HG02610 (cell line): ENCODE measurements at regions not wholly inside any gene's neighbourhood (a gene's known extent, or its start where the extent isn't known, plus 50 kb on each side); places are given as distances from the start of the nearest gene placed in this dataset.

Source experiments
- ATAC-seq: cut with Tn5 transposase; IDR thresholded peaks from one replicate; pipeline ENCODE4 v1.9.1; 2021; ENCODE audit warnings: mild to moderate bottlenecking, moderate library complexity; ENCODE audit not compliant: unreplicated experiment

DNA sequence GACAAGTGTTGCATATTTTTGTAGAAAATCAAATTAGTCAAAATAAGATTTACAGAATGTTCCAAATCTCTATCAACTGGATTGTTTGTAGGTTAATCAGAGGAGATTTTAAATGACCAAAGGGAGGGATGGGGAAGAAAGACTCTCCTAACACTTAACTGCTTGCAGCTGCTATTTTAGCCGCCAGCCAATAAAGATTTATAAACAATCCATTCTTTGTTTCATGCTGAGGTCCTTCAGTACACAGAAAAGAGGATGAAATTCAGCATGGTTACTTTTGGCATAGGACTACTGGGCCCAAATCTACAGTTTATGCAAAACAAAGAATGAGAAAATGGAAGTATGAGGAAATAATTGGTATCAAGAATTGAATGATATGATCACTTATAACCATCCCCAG is 86.4 kb upstream of the FN1 start:
- no peak for ATAC-seq

DNA sequence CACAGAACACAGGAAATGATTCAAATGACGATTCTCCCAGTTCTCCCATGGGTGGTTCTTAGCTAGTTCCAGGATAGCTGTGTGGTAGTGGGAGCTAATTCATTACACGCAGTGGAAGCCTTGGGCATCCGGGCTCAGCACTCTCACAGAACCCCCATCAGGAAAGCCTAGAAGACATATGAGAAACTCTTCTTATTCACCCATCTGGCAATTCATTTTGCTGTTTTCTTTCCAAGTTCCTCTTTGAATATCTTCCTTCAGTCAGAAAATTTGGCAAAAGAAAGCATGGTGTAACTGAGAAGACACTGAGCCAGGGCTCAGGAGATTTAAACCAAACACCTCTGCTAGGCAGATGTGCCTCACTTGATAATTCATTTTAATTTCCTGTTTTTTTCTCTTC is 85.2 kb upstream of the FN1 start:
- no peak for ATAC-seq

DNA sequence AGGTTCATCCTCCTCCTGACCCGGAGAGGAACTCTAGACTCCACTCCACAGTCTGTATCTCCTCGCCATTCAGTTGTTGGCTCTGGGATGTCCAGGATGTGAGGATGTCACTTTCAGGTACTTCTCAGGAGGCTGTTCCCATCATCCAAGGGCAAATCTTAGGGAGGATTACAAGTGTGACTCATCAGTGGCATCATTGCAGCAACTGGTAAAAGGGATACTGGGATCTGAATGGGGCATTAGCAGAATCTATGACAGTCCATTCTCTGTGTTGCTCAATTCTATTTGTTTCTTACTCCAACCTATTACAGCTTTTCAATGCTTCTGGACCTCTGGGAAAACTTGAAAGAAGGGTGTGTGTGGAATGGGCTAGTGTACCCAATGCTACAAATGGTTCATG is 81.5 kb upstream of the FN1 start:
- no peak for ATAC-seq

DNA sequence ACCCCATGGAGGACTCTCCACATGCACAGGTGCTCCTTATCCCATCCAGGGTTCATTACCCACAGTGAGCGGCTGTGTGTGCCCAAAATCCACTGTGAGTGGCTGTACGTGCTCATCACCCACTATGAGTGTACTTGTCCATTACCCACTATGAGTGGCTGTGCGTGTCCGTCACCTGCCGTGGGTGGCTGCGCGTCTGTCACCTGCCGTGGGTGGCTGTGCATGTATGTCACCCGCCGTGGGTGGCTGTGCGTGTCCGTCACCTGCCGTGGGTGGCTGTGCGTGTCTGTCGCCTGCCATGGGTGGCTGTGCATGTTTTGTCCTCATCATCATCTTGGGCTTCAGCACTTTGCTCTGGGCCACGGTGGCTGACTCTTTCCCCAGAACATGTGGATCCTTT is 78.6 kb upstream of the FN1 start:
- ATAC-seq = no peak

DNA sequence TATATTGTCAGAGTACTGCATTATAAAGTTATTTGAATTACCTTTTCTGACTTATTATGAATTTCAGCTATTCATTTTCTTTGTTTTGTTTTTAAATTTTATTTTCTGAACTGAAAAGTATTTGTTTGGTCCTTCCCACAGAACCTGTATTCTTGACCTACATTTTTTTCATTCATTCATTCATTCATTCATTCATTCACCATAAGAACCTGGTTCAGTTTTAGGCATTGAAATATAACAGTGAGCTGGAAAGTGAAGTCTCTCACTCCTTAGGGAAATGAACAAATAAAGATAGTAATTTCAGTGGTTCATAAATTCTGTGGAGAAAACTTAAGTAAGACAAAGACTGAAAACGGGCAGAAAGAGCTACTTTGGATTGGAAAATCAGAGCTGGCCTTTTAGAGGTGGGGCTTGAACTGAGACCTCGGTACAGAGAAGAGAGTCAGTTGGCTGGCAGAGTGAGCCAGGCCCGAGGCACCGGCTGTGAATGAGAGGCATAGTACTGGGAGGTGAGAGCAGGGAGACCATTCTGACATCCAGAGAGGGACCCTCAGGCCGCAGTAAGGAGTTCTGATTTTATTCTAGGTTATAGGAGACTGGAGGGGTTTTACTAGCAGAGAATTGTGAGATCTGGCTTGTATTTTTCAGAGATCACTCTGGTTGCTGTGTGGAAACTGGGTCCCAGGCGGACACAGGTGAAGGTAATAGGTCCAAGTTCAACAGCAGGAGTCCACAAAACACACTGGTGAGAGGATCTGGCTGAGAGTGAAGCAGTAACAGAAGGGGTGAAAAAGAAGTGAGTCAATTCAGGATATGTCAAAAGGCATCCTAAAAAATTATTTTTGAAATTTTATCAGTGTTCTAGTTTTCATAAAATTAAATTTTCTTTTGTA is 75.8 kb upstream of the FN1 start:
- no peak for ATAC-seq

DNA sequence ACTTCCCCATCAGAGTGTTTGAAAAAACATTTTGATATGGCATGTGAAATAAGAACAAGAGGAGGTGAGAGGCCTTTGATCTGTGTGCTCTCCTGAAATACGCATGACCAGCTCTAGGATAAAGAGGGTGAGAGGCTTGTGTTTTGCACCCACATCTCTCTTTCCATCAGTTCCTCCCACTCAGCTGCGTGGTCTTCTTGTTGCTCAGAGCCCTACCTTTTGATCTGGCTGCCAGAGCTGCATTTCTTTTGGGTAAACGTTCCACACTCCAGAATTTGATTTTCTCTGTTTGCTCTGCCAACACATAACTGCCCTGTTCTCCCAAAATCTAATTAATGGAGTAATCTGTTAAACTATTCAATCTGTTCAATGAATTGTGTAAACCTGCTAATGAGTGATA is 72.0 kb upstream of the FN1 start:
- ATAC-seq = no peak

DNA sequence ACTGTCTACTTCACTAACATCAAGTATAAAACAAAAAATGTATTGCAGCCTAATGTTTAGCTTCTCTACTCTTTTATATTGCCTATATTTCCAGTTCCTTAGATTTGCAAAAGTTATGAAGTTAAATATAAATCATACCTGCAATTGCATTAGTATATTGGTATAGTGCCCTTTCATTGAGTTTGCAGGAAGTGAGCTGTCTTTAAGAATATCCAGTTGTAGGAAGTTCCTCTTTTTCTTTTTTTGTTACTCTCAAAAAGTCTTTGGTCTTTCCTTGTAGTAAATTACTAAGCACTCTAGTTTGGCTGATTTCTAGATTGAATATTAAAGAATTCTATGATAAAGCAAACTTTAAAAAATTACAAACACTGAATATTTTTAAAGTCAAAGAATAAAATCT is 71.3 kb upstream of the FN1 start:
- no peak for ATAC-seq

DNA sequence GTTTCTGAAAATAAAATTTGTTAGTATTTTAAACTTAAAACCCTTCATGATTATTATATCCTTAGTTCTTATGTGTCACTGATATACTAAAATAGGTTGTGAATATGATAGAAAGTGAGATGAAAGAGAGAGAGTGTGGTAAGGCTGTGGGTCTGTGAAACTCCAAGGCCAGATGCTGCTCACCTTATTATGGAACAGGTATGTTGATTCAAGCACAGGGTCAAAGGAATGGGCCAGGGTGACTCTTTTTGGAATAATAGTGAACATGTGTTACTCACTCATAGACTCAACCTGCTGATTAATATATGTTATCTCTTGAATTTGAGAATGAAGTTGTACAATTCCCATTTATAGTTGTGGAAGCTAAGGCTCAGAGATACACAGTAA is 70.7 kb upstream of the FN1 start:
- ATAC-seq = no peak

DNA sequence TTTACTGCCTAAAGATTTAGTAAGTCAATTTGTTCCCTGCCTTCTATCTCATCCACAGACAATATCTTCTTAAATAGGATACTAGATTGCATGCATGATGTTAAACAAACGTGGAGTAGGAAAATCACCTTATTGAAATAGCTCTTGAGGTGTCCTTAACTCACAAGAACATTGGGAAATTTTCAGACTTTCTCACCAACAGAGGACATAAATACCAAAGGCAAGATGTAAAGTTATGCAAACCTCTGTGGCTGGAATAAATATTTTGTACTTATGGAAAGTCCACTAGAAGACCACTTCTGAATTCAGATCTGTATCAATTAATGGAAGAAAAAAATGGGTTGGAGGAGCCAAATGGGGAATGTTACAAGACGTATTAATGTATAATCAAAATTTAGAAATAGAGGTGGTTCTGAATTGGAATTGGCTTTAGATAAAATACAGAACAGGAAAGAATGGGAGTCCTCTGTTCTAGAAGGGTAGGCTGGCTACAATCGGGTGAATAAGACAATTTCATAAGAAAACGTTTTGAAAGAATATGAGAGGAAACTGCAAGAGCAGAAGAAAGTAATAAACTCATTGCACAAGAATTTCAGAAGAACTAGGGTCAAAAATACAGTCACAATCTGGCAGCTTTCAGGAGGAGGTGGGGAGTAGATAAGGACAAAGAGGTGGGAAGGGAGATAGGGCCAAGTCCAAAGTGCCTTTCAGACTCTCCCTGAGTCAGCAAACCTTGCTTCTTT is 69.3 kb upstream of the FN1 start:
- ATAC-seq = no peak

DNA sequence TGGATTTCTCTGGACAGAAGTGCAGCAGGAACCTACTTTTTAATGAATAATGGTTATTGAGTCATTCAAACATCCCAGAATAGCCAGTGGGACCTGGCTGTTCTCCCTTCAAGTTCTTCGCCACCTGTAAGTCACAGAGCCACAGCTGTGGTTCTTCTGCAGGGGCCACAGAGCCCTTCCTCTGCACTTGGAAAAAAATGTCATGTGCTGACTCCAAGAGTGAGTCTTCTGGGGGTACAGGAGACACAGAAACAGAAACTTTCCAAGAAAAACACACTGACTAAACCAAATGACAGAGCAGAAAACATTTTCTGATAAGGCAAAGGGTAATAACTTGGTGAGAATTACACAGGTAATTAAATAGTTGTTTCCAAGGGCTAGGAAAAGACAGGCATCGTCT is 68.7 kb upstream of the FN1 start:
- no peak for ATAC-seq

DNA sequence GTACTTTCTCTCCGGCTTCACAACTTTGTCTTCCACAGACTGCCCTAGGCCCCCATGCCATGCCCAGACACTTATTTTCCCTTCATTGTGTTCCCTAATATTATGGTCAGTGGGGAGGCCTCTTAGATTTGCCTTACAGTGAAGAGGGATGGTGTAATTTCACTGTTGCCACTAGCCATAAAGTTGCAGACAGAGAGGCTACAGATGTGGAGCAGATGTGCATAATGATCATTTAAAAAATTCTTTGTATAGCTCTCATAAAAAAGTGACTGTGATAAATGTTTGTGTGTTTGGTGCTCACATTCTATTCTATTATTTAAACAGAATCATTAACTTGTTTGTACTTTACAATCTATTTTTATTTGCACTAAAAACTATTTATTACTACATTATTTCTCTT is 67.5 kb upstream of the FN1 start:
- ATAC-seq = no peak

DNA sequence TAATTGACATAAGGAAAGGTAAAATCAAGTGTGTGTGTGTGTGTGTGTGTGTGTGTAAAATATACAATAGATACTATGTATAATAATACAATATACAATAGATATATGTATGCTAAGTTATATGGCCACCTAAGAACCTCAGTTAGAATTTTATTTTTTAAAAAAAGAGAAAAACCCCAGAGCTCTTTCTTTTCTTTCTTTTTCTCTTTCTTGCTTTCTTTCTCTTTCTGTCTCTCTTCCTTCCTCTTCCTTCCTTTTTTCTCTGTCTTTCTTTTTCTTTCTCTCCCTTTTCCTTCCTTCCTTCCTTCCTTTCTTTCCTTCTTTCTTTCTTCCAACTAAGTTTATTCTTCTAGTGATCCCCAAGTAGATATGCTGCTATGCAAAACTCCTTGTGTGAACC is 64.6 kb upstream of the FN1 start:
- ATAC-seq = no peak

DNA sequence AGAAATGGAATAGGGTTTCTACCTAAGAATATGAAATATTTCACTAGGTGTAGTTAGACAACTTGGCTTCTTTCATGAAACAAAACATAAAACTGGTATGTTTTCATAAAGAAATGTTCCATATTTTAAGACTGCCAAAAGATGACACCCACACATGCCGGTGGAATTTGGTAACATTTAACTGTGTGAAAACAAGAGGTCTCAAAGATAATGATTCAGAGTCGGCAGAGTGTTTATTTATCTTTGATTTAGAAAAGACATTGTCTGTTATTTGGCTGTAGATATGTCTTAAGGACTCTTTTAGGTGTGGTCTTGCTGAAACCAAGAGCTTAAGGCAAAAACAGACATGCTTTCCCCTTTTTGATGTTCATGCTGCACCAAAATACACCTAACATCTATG is 63.5 kb upstream of the FN1 start:
- no peak for ATAC-seq

DNA sequence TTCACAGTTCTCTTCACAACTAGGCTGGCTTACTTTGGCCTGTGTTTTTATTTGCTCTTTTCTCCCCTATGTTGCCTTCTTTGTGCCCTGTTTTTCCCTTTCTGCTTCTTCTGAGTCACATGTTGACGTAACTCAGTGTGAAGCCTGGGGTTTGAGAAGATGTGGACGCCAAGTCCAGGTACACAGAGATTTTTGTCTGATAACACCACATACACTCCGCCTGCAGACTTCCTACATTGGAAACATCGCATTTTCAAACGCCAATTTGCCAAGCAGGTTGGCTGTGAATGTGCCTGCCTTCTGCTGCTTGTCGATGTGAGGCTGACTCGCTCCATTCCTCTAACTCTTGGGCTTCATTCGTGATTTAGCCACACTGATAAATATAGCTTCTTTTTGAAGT is 62.6 kb upstream of the FN1 start:
- no peak for ATAC-seq

DNA sequence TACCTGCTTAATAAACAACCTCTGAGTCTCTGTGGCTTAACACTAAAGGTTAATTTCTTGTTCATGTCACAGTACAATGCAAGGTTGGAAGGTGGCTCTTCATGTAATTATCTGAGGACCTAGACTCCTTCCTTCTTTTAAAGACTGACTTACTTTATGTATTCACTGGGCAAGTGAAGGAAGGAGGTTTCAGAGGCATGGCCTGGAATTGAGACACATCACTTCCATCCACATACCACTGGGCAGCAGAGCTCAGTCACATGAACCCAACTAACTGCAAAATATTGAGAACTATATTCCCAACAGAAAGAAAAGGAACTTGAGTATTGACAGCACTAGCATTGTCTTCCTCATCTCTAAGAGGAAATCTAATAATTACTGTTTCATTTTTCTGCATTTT is 57.5 kb upstream of the FN1 start:
- no peak for ATAC-seq

DNA sequence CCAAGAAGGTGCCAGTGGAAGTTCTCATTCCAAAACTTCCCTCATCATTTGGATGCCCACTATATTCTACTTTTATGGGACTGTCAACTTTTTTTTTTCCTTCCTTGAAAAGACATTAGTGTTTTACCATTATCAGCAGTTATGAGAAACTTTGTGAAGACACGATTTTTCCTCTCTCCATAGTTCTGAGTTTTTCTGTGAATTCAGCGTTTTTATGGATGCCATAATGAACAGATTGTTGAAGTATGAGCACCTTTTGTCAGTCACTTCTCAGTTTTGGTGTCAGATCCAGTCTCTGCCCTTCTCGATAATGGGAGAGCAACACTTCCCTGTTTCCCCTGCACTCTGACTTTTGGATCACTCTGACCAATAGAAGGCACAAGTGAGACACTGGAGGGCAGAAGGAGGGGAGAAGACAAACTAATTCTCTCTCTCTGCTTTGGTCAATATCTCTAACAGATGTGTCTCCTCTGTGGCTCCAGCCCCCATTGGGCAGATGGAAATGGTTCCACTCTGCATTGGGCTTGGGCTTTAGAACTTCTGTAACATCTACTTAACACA is 53.5 kb upstream of the FN1 start:
- ATAC-seq = no peak

DNA sequence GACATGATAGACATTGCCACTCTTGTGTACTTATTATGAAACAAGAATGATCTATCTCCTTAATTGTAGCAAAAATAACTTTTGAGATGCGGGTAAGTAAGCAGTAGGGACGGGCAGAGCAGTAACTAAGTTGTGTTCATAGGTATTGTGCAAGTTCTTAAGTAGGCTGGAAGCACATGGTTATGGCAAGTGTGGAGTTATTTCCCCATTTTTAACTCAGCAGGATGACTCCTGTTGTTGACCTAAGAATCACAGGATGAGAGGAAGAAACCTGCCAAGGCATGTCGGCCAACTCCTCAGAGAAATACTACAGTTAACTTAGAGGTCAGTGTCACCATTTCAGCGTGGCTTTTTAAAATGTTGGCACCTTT is 51.1 kb upstream of the FN1 start:
- no peak for ATAC-seq

DNA sequence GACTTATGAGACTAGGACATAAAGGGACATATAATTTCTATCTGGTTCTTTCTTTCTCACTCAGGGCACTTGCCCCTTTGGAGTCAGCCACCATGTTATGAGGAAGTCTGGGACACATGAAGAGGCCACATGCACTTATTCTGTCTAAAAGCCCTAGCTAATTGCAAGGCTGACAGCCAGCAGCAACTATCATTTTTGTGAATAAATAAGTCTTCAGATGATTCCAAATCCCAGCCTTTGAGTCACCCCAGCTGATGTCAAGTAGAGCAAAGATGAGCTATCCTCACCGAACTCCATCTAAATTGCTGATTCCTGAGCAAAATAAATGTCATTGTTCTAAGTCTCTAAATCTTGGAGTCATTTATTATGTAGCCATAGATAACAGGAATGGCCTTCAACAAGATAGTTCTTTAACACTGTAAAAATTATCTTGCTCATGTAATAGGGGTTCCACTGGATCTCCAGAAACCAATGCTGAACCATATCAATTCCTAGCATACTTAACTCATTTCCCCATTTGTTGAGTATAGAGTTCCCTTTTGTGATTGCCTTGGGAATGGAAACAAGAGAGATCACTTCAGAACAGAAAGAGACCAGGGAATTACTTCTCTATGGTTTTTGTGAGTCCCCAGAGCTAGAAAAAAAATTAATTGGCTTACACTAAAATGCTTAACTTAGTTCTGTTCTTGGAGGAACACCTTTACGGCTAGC is 50.6 kb upstream of the FN1 start:
- ATAC-seq = no peak
